ENCODE measurements at regions not wholly inside any gene's neighbourhood (a gene's known extent, or its start where the extent isn't known, plus 50 kb on each side); places are given as distances from the start of the nearest gene placed in this dataset.

GRCh38 chr3:187571701-187572100 lies 98.5 kb downstream of the SST start:
- Histone ChIP-seq H3K4me3 (ENCODE audit: low read depth, low read length) (no peak overlapping the region), H3K27me3 (ENCODE audit: control insufficient read depth, insufficient read depth, low read length) (no peaks in the 10 kb centered on the region), H3K36me3 (ENCODE audit: control insufficient read depth, insufficient read depth, low read length) (no peaks in the 10 kb centered on the region)
- FAIRE-seq (no peak), DNase-seq (ENCODE audit: low read depth) (no peak)
- TF ChIP-seq, protein P1, sequence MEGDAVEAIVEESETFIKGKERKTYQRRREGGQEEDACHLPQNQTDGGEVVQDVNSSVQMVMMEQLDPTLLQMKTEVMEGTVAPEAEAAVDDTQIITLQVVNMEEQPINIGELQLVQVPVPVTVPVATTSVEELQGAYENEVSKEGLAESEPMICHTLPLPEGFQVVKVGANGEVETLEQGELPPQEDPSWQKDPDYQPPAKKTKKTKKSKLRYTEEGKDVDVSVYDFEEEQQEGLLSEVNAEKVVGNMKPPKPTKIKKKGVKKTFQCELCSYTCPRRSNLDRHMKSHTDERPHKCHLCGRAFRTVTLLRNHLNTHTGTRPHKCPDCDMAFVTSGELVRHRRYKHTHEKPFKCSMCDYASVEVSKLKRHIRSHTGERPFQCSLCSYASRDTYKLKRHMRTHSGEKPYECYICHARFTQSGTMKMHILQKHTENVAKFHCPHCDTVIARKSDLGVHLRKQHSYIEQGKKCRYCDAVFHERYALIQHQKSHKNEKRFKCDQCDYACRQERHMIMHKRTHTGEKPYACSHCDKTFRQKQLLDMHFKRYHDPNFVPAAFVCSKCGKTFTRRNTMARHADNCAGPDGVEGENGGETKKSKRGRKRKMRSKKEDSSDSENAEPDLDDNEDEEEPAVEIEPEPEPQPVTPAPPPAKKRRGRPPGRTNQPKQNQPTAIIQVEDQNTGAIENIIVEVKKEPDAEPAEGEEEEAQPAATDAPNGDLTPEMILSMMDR (IDR thresholded peaks at IDR 0.05; ENCODE audit: insufficient read depth, low read length, severe bottlenecking), result no peak

DNA sequence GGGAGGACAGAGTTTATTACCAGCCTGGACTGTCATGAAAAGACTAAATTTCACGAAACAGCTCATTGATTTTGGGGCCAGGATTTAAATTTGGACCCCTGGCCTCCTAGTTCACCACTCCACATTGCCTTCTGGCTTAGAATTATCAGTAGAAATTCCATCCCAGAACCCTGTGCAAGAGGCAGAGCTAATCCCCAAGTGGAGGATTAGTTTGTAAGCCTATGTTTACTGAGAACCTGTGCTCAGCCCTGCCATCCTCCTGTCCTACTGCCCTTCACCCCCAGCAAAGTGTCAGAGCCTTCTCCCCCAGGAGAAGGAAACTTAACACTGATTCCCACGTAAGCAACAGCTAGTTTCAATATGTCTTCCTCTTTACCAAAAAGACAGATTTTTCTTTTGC lies 99.4 kb downstream of the SST start:
- no peaks in the 10 kb centered on the region for H3K27me3 ChIP-seq (ENCODE audit: control insufficient read depth, insufficient read depth, low read length)

GRCh38 chr3:187568171-187568570 lies 102.0 kb downstream of the SST start:
- no peak for DNase-seq (ENCODE audit: low read depth)
- Histone ChIP-seq H3K27me3 (ENCODE audit: control insufficient read depth, insufficient read depth, low read length) (no peaks in the 10 kb centered on the region), H3K36me3 (ENCODE audit: control insufficient read depth, insufficient read depth, low read length) (no peaks in the 10 kb centered on the region), H3K4me3 (ENCODE audit: low read depth, low read length) (no peak overlapping the region)
- TF ChIP-seq, protein P1 (IDR thresholded peaks at IDR 0.05; ENCODE audit: insufficient read depth, low read length, severe bottlenecking), result no peak
- no peak for FAIRE-seq

More for the DNA sequence above, 99.4 kb downstream of the SST start:
- FAIRE-seq, result no peak
- Histone ChIP-seq H3K36me3 (ENCODE audit: control insufficient read depth, insufficient read depth, low read length) (no peaks in the 10 kb centered on the region), H3K4me3 (ENCODE audit: low read depth, low read length) (no peak overlapping the region)
- TF ChIP-seq, protein P1 (IDR thresholded peaks at IDR 0.05; ENCODE audit: insufficient read depth, low read length, severe bottlenecking), result no peak
- DNase-seq (ENCODE audit: low read depth), result no peak

DNA sequence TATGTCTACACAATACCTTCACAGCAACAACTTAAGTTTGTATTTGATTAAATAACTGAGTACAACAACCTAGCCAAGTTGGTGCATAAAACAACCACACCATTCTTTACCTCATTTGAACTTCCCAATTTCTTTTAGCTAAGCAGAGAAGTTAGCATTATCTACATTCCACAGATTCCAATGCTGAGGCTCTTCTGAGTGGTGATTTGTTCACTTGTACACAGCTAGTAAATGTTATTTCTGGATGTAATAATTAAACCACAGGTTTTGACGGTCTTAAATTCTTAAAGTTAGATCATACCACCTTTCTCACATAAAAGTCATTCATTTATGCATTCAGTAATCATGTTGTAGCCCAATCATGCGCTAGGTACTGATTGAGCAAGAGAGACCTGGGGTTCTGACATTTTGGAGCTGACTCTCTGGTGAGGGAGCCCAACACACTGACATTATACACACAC lies 102.5 kb downstream of the SST start:
- TF ChIP-seq, protein P1 (IDR thresholded peaks at IDR 0.05; ENCODE audit: insufficient read depth, low read length, severe bottlenecking), result no peak
- no peak overlapping the region for H3K4me3 ChIP-seq (ENCODE audit: low read depth, low read length)
- FAIRE-seq (no peak), DNase-seq (ENCODE audit: low read depth) (no peak)
- H3K27me3 ChIP-seq (ENCODE audit: control insufficient read depth, insufficient read depth, low read length), result no peaks in the 10 kb centered on the region
- H3K36me3 ChIP-seq (ENCODE audit: control insufficient read depth, insufficient read depth, low read length), result no peaks in the 10 kb centered on the region

GRCh38 chr3:187567021-187567420 lies 103.2 kb downstream of the SST start:
- no peak for FAIRE-seq
- Histone ChIP-seq H3K4me3 (ENCODE audit: low read depth, low read length) (no peak overlapping the region), H3K27me3 (ENCODE audit: control insufficient read depth, insufficient read depth, low read length) (no peaks in the 10 kb centered on the region), H3K36me3 (ENCODE audit: control insufficient read depth, insufficient read depth, low read length) (no peaks in the 10 kb centered on the region)
- TF ChIP-seq, protein P1 (IDR thresholded peaks at IDR 0.05; ENCODE audit: insufficient read depth, low read length, severe bottlenecking), result no peak
- no peak for DNase-seq (ENCODE audit: low read depth)

- H3K27me3 ChIP-seq (ENCODE audit: control insufficient read depth, insufficient read depth, low read length), result no peaks in the 10 kb centered on the region
- H3K4me3 ChIP-seq (ENCODE audit: low read depth, low read length), result no peak overlapping the region
- FAIRE-seq (no peak), DNase-seq (ENCODE audit: low read depth) (no peak)
- no peaks in the 10 kb centered on the region for H3K36me3 ChIP-seq (ENCODE audit: control insufficient read depth, insufficient read depth, low read length)
- TF ChIP-seq, protein P1 (IDR thresholded peaks at IDR 0.05; ENCODE audit: insufficient read depth, low read length, severe bottlenecking), result no peak
These were observed 104.5 kb downstream of the SST start for GRCh38 chr3:187565701-187566100.
